ENCODE measurements at regions not wholly inside any gene's neighbourhood (a gene's known extent, or its start where the extent isn't known, plus 50 kb on each side); places are given as distances from the start of the nearest gene placed in this dataset.
"Not testable (repeated sequence)": the region's sequence is repeated elsewhere in the genome, so short reads cannot be mapped to it uniquely, and the experiment has no call there.

DNA sequence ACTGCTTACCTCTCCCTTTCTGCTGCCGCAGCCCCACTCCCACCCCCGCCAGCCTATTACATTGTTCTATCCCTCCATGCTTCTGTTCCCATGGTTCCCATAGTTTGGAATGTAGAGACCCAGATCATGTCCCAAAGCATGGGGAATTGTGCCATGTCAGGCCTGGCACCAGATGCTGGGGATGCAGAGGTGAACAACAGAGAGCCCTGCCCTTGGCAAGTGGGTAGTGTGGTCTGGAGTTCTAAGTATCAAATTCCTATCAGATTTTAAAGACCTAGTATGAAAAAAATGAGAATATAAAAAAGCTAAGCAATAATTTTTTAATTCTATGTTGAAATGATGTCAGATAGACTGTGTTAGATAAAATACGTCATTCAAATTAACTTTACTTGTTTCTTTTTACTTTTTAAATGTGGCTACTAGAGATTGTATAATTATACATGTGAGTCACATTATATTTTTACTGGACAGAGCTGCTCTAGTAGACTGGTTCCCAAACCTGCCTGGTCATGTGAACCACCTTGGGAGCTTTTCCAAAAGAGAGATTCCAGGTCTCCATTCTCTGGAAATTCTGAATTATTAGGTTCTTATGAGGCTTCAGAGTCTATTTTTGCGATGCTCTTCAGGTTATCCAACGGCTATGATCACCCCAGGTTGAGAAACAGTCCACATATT lies 113.0 kb upstream of the DAB1 start:
- H3K9me3 ChIP-seq (ENCODE audit: insufficient read depth, low read depth) = no peaks in the 10 kb centered on the region
- POLR2A ChIA-PET (ENCODE audit: unreplicated experiment) = no interaction called here
- TF ChIP-seq, protein P1, sequence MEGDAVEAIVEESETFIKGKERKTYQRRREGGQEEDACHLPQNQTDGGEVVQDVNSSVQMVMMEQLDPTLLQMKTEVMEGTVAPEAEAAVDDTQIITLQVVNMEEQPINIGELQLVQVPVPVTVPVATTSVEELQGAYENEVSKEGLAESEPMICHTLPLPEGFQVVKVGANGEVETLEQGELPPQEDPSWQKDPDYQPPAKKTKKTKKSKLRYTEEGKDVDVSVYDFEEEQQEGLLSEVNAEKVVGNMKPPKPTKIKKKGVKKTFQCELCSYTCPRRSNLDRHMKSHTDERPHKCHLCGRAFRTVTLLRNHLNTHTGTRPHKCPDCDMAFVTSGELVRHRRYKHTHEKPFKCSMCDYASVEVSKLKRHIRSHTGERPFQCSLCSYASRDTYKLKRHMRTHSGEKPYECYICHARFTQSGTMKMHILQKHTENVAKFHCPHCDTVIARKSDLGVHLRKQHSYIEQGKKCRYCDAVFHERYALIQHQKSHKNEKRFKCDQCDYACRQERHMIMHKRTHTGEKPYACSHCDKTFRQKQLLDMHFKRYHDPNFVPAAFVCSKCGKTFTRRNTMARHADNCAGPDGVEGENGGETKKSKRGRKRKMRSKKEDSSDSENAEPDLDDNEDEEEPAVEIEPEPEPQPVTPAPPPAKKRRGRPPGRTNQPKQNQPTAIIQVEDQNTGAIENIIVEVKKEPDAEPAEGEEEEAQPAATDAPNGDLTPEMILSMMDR (conservative IDR thresholded peaks at IDR 0.05) = no peak
- TF ChIP-seq EZH2 (IDR thresholded peaks at IDR 0.05; ENCODE audit: low read depth) = no peak
- H3K4me3 ChIP-seq = no peak overlapping the region
- H3K27me3 ChIP-seq (ENCODE audit: insufficient read depth, low read depth) = no peaks in the 10 kb centered on the region; the same call in 1 of the 2 replicates
- intact Hi-C loops (cut with micrococcal nuclease; ENCODE audit: unreplicated experiment) = no loop called here
- H3K79me2 ChIP-seq (ENCODE audit: low read depth) = no peaks in the 10 kb centered on the region
- no peak overlapping the region for H3K4me2 ChIP-seq
- H3K36me3 ChIP-seq (ENCODE audit: low read depth) = no peaks in the 10 kb centered on the region
- H3K9me2 ChIP-seq (ENCODE audit: insufficient read depth) = no peaks in the 10 kb centered on the region
- H3K4me1 ChIP-seq (replicated peaks; ENCODE audit: insufficient read depth) = no peaks in the 10 kb centered on the region
- H3K27ac ChIP-seq = no peak overlapping the region
- no TSS peak for BruUV-seq (replicated peaks)
- H2AFZ ChIP-seq = no peak overlapping the region
- H3F3A ChIP-seq (ENCODE audit: insufficient read depth, low read depth) = no peaks in the 10 kb centered on the region
- H4K20me1 ChIP-seq (ENCODE audit: insufficient read depth) = no peaks in the 10 kb centered on the region
- CTCF ChIA-PET = no interaction called here
- no peak for DNase-seq

DNA sequence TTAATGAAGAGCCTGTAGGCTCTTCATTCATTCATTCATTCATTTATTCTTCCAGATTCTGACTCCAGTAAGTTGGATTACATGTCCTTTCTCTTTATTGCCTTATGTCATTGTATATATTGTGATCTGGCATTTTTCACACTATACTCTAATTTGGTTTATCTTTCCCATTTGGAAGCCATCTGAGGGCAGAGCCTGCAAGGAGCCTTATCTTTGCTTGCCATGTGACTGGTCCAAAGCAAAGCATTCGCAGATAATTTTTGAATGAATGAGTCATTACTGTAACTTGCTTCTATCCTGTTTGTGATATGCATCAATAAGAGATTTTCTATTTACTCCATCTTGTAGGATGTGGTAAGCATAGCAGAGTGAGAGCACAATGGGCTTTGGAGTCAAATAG lies 108.4 kb upstream of the DAB1 start:
- Histone ChIP-seq H3K79me2 (ENCODE audit: low read depth) (no peaks in the 10 kb centered on the region), H3K9me2 (ENCODE audit: insufficient read depth) (no peaks in the 10 kb centered on the region), H3F3A (ENCODE audit: insufficient read depth, low read depth) (no peaks in the 10 kb centered on the region), H3K4me2 (no peak overlapping the region), H3K27ac (no peak overlapping the region), H3K9me3 (ENCODE audit: insufficient read depth, low read depth) (no peaks in the 10 kb centered on the region), H2AFZ (no peak overlapping the region), H3K36me3 (ENCODE audit: low read depth) (no peaks in the 10 kb centered on the region), H3K27me3 (ENCODE audit: insufficient read depth, low read depth) (no peaks in the 10 kb centered on the region; the same call in 1 of the 2 replicates), H3K4me3 (no peak overlapping the region), H3K4me1 (replicated peaks; ENCODE audit: insufficient read depth) (no peaks in the 10 kb centered on the region), H4K20me1 (ENCODE audit: insufficient read depth) (no peaks in the 10 kb centered on the region)
- POLR2A ChIA-PET (ENCODE audit: unreplicated experiment) = no interaction called here
- no peak for TF ChIP-seq EZH2 (IDR thresholded peaks at IDR 0.05; ENCODE audit: low read depth)
- TF ChIP-seq, protein P1 (conservative IDR thresholded peaks at IDR 0.05) = no peak
- no peak for DNase-seq
- intact Hi-C loops (cut with micrococcal nuclease; ENCODE audit: unreplicated experiment) = no loop called here
- BruUV-seq (replicated peaks) = no TSS peak
- CTCF ChIA-PET = no interaction called here

DNA sequence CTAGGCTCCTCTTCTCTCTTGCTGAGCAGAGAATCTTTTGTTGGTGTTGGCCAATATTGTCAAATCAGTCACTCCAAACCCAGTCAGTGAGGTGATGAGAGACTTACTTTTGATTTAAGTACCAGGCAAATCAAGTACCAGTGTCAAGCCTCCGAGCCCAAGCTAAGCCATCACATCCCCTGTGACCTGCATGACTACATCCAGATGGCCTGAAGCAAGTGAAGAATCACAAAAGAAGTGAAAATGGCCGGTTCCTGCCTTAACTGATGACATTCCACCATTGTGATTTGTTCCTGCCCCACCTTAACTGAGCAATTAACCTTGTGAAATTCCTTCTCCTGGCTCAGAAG lies 107.0 kb upstream of the DAB1 start:
- H3K27ac ChIP-seq; H3K4me3 ChIP-seq; H3K4me2 ChIP-seq; BruUV-seq (replicated peaks); intact Hi-C loops (cut with micrococcal nuclease; ENCODE audit: unreplicated experiment); H3K4me1 ChIP-seq (replicated peaks; ENCODE audit: insufficient read depth); H3F3A ChIP-seq (ENCODE audit: insufficient read depth, low read depth); DNase-seq; CTCF ChIA-PET; POLR2A ChIA-PET (ENCODE audit: unreplicated experiment); H3K36me3 ChIP-seq (ENCODE audit: low read depth); H3K9me2 ChIP-seq (ENCODE audit: insufficient read depth); H3K9me3 ChIP-seq (ENCODE audit: insufficient read depth, low read depth); H4K20me1 ChIP-seq (ENCODE audit: insufficient read depth); H3K27me3 ChIP-seq (ENCODE audit: insufficient read depth, low read depth); H3K79me2 ChIP-seq (ENCODE audit: low read depth); H2AFZ ChIP-seq: not testable (repeated sequence)

All from PC-9 (cell line).